ENCODE measurements at regions not wholly inside any gene's neighbourhood (a gene's known extent, or its start where the extent isn't known, plus 50 kb on each side); places are given as distances from the start of the nearest gene placed in this dataset.

GRCh38 chr13:44267980-44268379 is 105.6 kb upstream of the SERP2 start:
- H3K27ac ChIP-seq (ENCODE audit: control insufficient read depth, insufficient read depth): no peak overlapping the region
- no peaks in the 10 kb centered on the region for H3K9me3 ChIP-seq (replicated peaks; ENCODE audit: control insufficient read depth, insufficient read depth, low read length)
- ATAC-seq (no peak), FAIRE-seq (no peak), DNase-seq (ENCODE audit: low read depth, low spot score) (no peak)
- no peak overlapping the region for H3K4me3 ChIP-seq
- no peaks in the 10 kb centered on the region for H4K20me1 ChIP-seq (ENCODE audit: control insufficient read depth, insufficient read depth)
- CTCF ChIA-PET: no interaction called here
- no TSS peak for BruUV-seq (replicated peaks)
- H3K27me3 ChIP-seq (replicated peaks in 1 of 2; ENCODE audit: control insufficient read depth in 2 of 2, insufficient read depth in 2 of 2, low read length in 1 of 2): no peaks in the 10 kb centered on the region
- in situ Hi-C loops (cut with MboI): no loop called here
- TF ChIP-seq HDAC2 (IDR thresholded peaks at IDR 0.05): no peak
- TF ChIP-seq NFYB (IDR thresholded peaks at IDR 0.05; ENCODE audit: insufficient read depth, low read depth, low read length): no peak
- no peak for TF ChIP-seq SPI1 (IDR thresholded peaks at IDR 0.05; ENCODE audit: borderline replicate concordance, insufficient read depth, low read depth, low read length)
- TF ChIP-seq POLR2AphosphoS2 (IDR thresholded peaks at IDR 0.05; ENCODE audit: low read depth, low read length): no peak
- no peak for TF ChIP-seq PAX5 (IDR thresholded peaks at IDR 0.05; ENCODE audit: borderline replicate concordance, low read depth, low read length)
- no peak for TF ChIP-seq ZNF622 (IDR thresholded peaks at IDR 0.05)
- no peak for TF ChIP-seq RELA (IDR thresholded peaks at IDR 0.05; ENCODE audit: borderline replicate concordance, partially characterized antibody)
- TF ChIP-seq TBL1XR1 (IDR thresholded peaks at IDR 0.05; ENCODE audit: low read depth, low read length): no peak
- no peak for TF ChIP-seq KAT2A (conservative IDR thresholded peaks at IDR 0.05; ENCODE audit: control insufficient read depth, low read depth, low read length)
- no peak for TF ChIP-seq ZBTB40 (IDR thresholded peaks at IDR 0.05; ENCODE audit: borderline replicate concordance)
- TF ChIP-seq GATAD2B (conservative IDR thresholded peaks at IDR 0.05; ENCODE audit: low read depth): no peak
- TF ChIP-seq ZBED1 (IDR thresholded peaks at IDR 0.05; ENCODE audit: borderline replicate concordance): no peak
- no peak for TF ChIP-seq BCL11A (IDR thresholded peaks at IDR 0.05; ENCODE audit: low read depth, low read length)
- TF ChIP-seq NBN (IDR thresholded peaks at IDR 0.05): no peak
- TF ChIP-seq ESRRA (IDR thresholded peaks at IDR 0.05; ENCODE audit: low read length): no peak
- no peak for TF ChIP-seq DPF2 (IDR thresholded peaks at IDR 0.05)
- SMC1A ChIA-PET (ENCODE audit: uncharacterized antibody, unreplicated experiment): interaction anchor here (1.0 kb wide), 1 partner anchor 76 kb away, joined by 3 read pairs; no protein-coding TSS in a partner anchor
- intact Hi-C loops (cut with micrococcal nuclease; ENCODE audit: unreplicated experiment): no loop called here
- H3K4me2 ChIP-seq (ENCODE audit: control insufficient read depth, insufficient read depth): no peak overlapping the region
- POLR2A ChIA-PET: no interaction called here
- no peaks in the 10 kb centered on the region for H3K36me3 ChIP-seq (ENCODE audit: control insufficient read depth in 2 of 2, insufficient read depth in 2 of 2, low read length in 1 of 2)
- 57% methylated on average over 4 of the region's 4 CpGs for WGBS (ENCODE audit: insufficient coverage, insufficient replicate concordance, low lambda C conversion rate, missing lambda C conversion rate)
- no peak overlapping the region for H2AFZ ChIP-seq (ENCODE audit: control insufficient read depth, low read depth, low read length)
- no peak overlapping the region for H3K9ac ChIP-seq (ENCODE audit: control insufficient read depth, insufficient read depth, low read length)
- H3K79me2 ChIP-seq (ENCODE audit: control insufficient read depth, insufficient read depth, low read length): no peaks in the 10 kb centered on the region
- RAD21 ChIA-PET (ENCODE audit: unreplicated experiment): no interaction called here
- no peaks in the 10 kb centered on the region for H3K4me1 ChIP-seq (ENCODE audit: control insufficient read depth, insufficient read depth, low read length)

All from GM12878 (cell line).